K562 (cell line): ENCODE measurements at regions not wholly inside any gene's neighbourhood (a gene's known extent, or its start where the extent isn't known, plus 50 kb on each side); places are given as distances from the start of the nearest gene placed in this dataset.

Experiments
- ATAC-seq: fragments of 200-7000 bp; cut with Tn5 transposase; 3 replicates; pipeline ENCODE4 v1.9.1; 2020; ENCODE audit warnings: moderate library complexity
- BruUV-seq: library from RNA; stranded (reverse); fragments of 400-500 nt; replicated peaks from 2 replicates; lab custom pipeline; 2021; lab: Mats Ljungman, UMichigan
- CTCF ChIA-PET: fragments of 300-600 bp; formaldehyde crosslinking; extraction: SDS; loops from one replicate; lab custom pipeline; 2021; ENCODE audit warnings: low intra/inter-chr PET ratio; lab: Yijun Ruan, JAX
- POLR2A ChIA-PET: fragments of 300-600, 350-650 bp; sonication (Branson Sonifier 250); formaldehyde crosslinking; extraction: SDS; loops from one replicate; lab custom pipeline; 2021; ENCODE audit warnings: antibody characterized with exemption, inconsistent platforms; lab: Yijun Ruan, JAX
- DNase-seq, 4 experiments: peaks; one replicate each; pipeline versions ENCODE4 v3.0.0 to v3.0.0-alpha.2; 2011 to 2018; ENCODE audit warnings: low spot score in 3 of 4, mixed read lengths in 3 of 4; ENCODE audit errors: extremely low read depth in 1 of 4
- FAIRE-seq: peaks from 2 replicates; lab custom pipeline; 2011; peaks lifted over from hg19 to GRCh38; lab: Jason Lieb, UNC
- H2AFZ ChIP-seq: 2 replicates; pipeline ENCODE4 v1.6.0; 2011; ENCODE audit warnings: low read depth, low read length, control low read depth, inconsistent platforms
- H3K27ac ChIP-seq: fragments of 200-600 bp; 3 replicates; pipeline ENCODE4 v1.8.0; 2011; ENCODE audit warnings: low read depth, mild to moderate bottlenecking, control low read depth, inconsistent platforms, low read length, moderate library complexity, mixed read lengths; ENCODE audit errors: extremely low read depth
- H3K27me3 ChIP-seq, 2 experiments: fragments of 300-600 bp in 1 of 2; 2 replicates in 1 of 2; 3 replicates in 1 of 2; pipeline versions ENCODE4 v1.6.0 to v1.8.0; 2011; ENCODE audit warnings: inconsistent platforms in 2 of 2, low read length in 2 of 2, mild to moderate bottlenecking in 1 of 2, mixed read lengths in 1 of 2, moderate library complexity in 1 of 2; ENCODE audit not compliant: control insufficient read depth in 2 of 2, insufficient read depth in 2 of 2
- H3K36me3 ChIP-seq: fragments of 300-600 bp; 3 replicates; pipeline ENCODE4 v1.8.0; 2011; ENCODE audit warnings: mild to moderate bottlenecking, low read length, inconsistent platforms; ENCODE audit not compliant: control insufficient read depth, insufficient read depth
- H3K4me1 ChIP-seq, 2 experiments: fragments of 200-600 bp in 1 of 2; replicated peaks in 1 of 2; 2 replicates in 1 of 2; 3 replicates in 1 of 2; pipeline versions ENCODE4 v1.5.1 to v1.8.0; 2011; ENCODE audit warnings: inconsistent platforms in 2 of 2, low read length in 2 of 2, mild to moderate bottlenecking in 1 of 2, mixed read lengths in 1 of 2, moderate library complexity in 1 of 2; ENCODE audit not compliant: control insufficient read depth in 2 of 2, insufficient read depth in 2 of 2
- H3K4me2 ChIP-seq: 2 replicates; pipeline ENCODE4 v1.6.1; 2011; ENCODE audit warnings: low read length, control low read depth, inconsistent platforms, mixed read lengths; ENCODE audit not compliant: insufficient read depth
- H3K4me3 ChIP-seq: fragments of 200-600 bp; sonication (generic), shearing (Covaris generic); 2 replicates; pipeline ENCODE4 v1.5.1; 2016; ENCODE audit warnings: control low read depth, inconsistent platforms
- H3K79me2 ChIP-seq: fragments of 200-600 bp; 3 replicates; pipeline ENCODE4 v1.8.0; 2011; ENCODE audit warnings: low read length, inconsistent platforms; ENCODE audit not compliant: control insufficient read depth, insufficient read depth
- H3K9ac ChIP-seq, 2 experiments: 2 replicates each; pipeline versions ENCODE4 v1.6.0 to v1.6.1; 2011; ENCODE audit warnings: low read depth in 2 of 2, low read length in 2 of 2, control low read depth in 1 of 2, inconsistent platforms in 1 of 2, mild to moderate bottlenecking in 1 of 2, mixed read lengths in 1 of 2; ENCODE audit not compliant: insufficient read depth in 1 of 2
- H3K9me1 ChIP-seq: one replicate; pipeline ENCODE4 v1.6.0; 2011; ENCODE audit warnings: inconsistent platforms, mild to moderate bottlenecking, low read length, moderate library complexity; ENCODE audit not compliant: control insufficient read depth, insufficient read depth
- H3K9me3 ChIP-seq: replicated peaks from 2 replicates; pipeline ENCODE4 v1.5.1; 2011; ENCODE audit warnings: low read depth, low read length, inconsistent platforms; ENCODE audit not compliant: control insufficient read depth, insufficient read depth
- H4K20me1 ChIP-seq: replicated peaks from 2 replicates; pipeline ENCODE4 v1.6.1; 2011; ENCODE audit warnings: low read length, inconsistent platforms, mixed read lengths; ENCODE audit not compliant: control insufficient read depth, insufficient read depth
- AFF1 ChIP-seq, 2 experiments: fragments of 450-650 bp; IDR thresholded peaks; 2 replicates each; pipeline ENCODE4 v1.6.1; 2018; ENCODE audit warnings: mild to moderate bottlenecking in 2 of 2, low read depth in 1 of 2; ENCODE audit not compliant: partially characterized antibody in 2 of 2
- GABPB2 ChIP-seq: fragments of 250-450 bp; sonication (Bioruptor Pico); conservative IDR thresholded peaks from 2 replicates; pipeline ENCODE4 v1.5.1; 2021; ENCODE audit warnings: mild to moderate bottlenecking
- KDM4B ChIP-seq, 2 experiments: fragments of 450-650 bp in 1 of 2; sonication (generic) in 1 of 2; IDR thresholded peaks; 2 replicates each; pipeline ENCODE4 v1.6.1; 2016 to 2017; ENCODE audit warnings: borderline replicate concordance in 2 of 2, antibody characterized with exemption in 1 of 2, low read depth in 1 of 2, mild to moderate bottlenecking in 1 of 2
- KLF10 ChIP-seq: fragments of 250-450 bp; sonication (Bioruptor Pico); IDR thresholded peaks from 2 replicates; pipeline ENCODE4 v1.6.1; 2021; ENCODE audit warnings: matching md5 sums
- KLF16 ChIP-seq: IDR thresholded peaks from 2 replicates; pipeline ENCODE4 v1.6.1; 2016; ENCODE audit warnings: antibody characterized with exemption
- MIER1 ChIP-seq: fragments of 450-650 bp; IDR thresholded peaks from 2 replicates; pipeline ENCODE4 v1.6.1; 2016; ENCODE audit warnings: antibody characterized with exemption, mild to moderate bottlenecking, low read depth
- MTA1 ChIP-seq: fragments of 450-650 bp; IDR thresholded peaks from 2 replicates; pipeline ENCODE4 v1.6.1; 2017; ENCODE audit warnings: borderline replicate concordance
- MTF1 ChIP-seq: fragments of 250-450 bp; sonication (Bioruptor Pico); IDR thresholded peaks from 2 replicates; pipeline ENCODE4 v1.9.0; 2021; ENCODE audit warnings: moderate library complexity, mild to moderate bottlenecking, inconsistent platforms, borderline replicate concordance
- NFE2 ChIP-seq: IDR thresholded peaks from 2 replicates; pipeline ENCODE4 v1.6.1; 2014; ENCODE audit warnings: antibody characterized with exemption, low read depth
- SPI1 ChIP-seq: IDR thresholded peaks from 2 replicates; pipeline ENCODE4 v1.6.1; 2011; ENCODE audit warnings: low read depth, low read length, control low read depth, borderline replicate concordance
- ZNF398 ChIP-seq: fragments of 250-450 bp; sonication (Bioruptor Pico); IDR thresholded peaks from 2 replicates; pipeline ENCODE4 v1.8.0; 2021; ENCODE audit warnings: moderate library complexity, mild to moderate bottlenecking, inconsistent platforms
- ZNF699 ChIP-seq: fragments of 250-450 bp; sonication (Bioruptor Pico); IDR thresholded peaks from 2 replicates; pipeline ENCODE4 v1.8.0; 2021; ENCODE audit warnings: mild to moderate bottlenecking, moderate library complexity; ENCODE audit not compliant: insufficient replicate concordance
- ZNF77 ChIP-seq: fragments of 250-450 bp; sonication (Bioruptor Pico); IDR thresholded peaks from 2 replicates; pipeline ENCODE4 v1.5.0; 2020
- WGBS: fragments of 100-300 bp; shearing (Covaris generic); methylation state at CpG from one replicate; pipeline ENCODE4 v1.1.6; 2016; ENCODE audit warnings: low coverage, mixed read lengths; ENCODE audit not compliant: insufficient coverage; ENCODE audit errors: missing lambda C conversion rate; 5-methylcytosine and 5-hydroxymethylcytosine counted together
- in situ Hi-C: fragments of 300-500 bp; cut with MboI; formaldehyde crosslinking; loops from 4 replicates; pipeline ENCODE4 v1.15.0; 2018; ENCODE audit warnings: inconsistent platforms, mixed read lengths
- intact Hi-C: fragments of 100-400 bp; cut with micrococcal nuclease; formaldehyde crosslinking; loops from 2 replicates; pipeline ENCODE4 v1.14.2; 2022
- TF ChIP-seq, protein P1 (sequence below), 2 experiments: fragments of 150-350 bp in 1 of 2; IDR thresholded peaks; 2 replicates each; pipeline ENCODE4 v1.6.1; 2012 to 2016; ENCODE audit warnings: low read depth in 2 of 2, low read length in 2 of 2, mild to moderate bottlenecking in 1 of 2, moderate library complexity in 1 of 2

GRCh38 chr10:9219860-9220259 lies 1165.4 kb downstream of the GATA3 start:
- no peak overlapping the region for H3K27ac ChIP-seq
- H3K9me3 ChIP-seq = no peaks in the 10 kb centered on the region
- H3K9ac ChIP-seq = no peak overlapping the region
- H3K4me2 ChIP-seq = no peak overlapping the region
- H3K9me1 ChIP-seq = no peaks in the 10 kb centered on the region
- no peaks in the 10 kb centered on the region for H3K36me3 ChIP-seq
- CTCF ChIA-PET = no interaction called here
- no TSS peak for BruUV-seq
- no peaks in the 10 kb centered on the region for H3K27me3 ChIP-seq
- ATAC-seq = no peak
- H2AFZ ChIP-seq = no peak overlapping the region
- H3K4me3 ChIP-seq = no peak overlapping the region
- WGBS = 0% methylated on average over 4 of the region's 4 CpGs
- DNase-seq = no peak
- H3K79me2 ChIP-seq = no peaks in the 10 kb centered on the region
- POLR2A ChIA-PET = no interaction called here
- in situ Hi-C loops (no loop called here), intact Hi-C loops (no loop called here)
- H3K4me1 ChIP-seq = no peaks in the 10 kb centered on the region
- no peak for FAIRE-seq
- H4K20me1 ChIP-seq = no peaks in the 10 kb centered on the region
- TF ChIP-seq MTF1 (CRISPR knock-in tag) (no peak), KLF16 (no peak), MTA1 (no peak), NFE2 (no peak), ZNF398 (CRISPR knock-in tag) (no peak), KLF10 (CRISPR knock-in tag) (no peak), ZNF77 (no peak), KDM4B (IDR thresholded peaks at IDR 0.05; ENCODE audit: borderline replicate concordance in 2 of 2, low read depth in 1 of 2) (no peak), MIER1 (no peak), SPI1 (no peak), ZNF699 (no peak), AFF1 (IDR thresholded peaks at IDR 0.05; ENCODE audit: low read depth in 1 of 2, partially characterized antibody in 2 of 2) (no peak), GABPB2 (CRISPR knock-in tag) (no peak)
- TF ChIP-seq, protein P1, sequence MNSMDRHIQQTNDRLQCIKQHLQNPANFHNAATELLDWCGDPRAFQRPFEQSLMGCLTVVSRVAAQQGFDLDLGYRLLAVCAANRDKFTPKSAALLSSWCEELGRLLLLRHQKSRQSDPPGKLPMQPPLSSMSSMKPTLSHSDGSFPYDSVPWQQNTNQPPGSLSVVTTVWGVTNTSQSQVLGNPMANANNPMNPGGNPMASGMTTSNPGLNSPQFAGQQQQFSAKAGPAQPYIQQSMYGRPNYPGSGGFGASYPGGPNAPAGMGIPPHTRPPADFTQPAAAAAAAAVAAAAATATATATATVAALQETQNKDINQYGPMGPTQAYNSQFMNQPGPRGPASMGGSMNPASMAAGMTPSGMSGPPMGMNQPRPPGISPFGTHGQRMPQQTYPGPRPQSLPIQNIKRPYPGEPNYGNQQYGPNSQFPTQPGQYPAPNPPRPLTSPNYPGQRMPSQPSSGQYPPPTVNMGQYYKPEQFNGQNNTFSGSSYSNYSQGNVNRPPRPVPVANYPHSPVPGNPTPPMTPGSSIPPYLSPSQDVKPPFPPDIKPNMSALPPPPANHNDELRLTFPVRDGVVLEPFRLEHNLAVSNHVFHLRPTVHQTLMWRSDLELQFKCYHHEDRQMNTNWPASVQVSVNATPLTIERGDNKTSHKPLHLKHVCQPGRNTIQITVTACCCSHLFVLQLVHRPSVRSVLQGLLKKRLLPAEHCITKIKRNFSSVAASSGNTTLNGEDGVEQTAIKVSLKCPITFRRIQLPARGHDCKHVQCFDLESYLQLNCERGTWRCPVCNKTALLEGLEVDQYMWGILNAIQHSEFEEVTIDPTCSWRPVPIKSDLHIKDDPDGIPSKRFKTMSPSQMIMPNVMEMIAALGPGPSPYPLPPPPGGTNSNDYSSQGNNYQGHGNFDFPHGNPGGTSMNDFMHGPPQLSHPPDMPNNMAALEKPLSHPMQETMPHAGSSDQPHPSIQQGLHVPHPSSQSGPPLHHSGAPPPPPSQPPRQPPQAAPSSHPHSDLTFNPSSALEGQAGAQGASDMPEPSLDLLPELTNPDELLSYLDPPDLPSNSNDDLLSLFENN (IDR thresholded peaks at IDR 0.05; ENCODE audit: low read depth in 2 of 2, low read length in 2 of 2) = no peak
